ENCODE measurements at regions not wholly inside any gene's neighbourhood (a gene's known extent, or its start where the extent isn't known, plus 50 kb on each side); places are given as distances from the start of the nearest gene placed in this dataset.

GRCh38 chr1:193312432-193312831 is 126.0 kb upstream of the B3GALT2 start:
- Histone ChIP-seq H3K4me3 (no peak overlapping the region), H3K27me3 (no peaks in the 10 kb centered on the region), H3K27ac (no peak overlapping the region), H3K9me3 (no peaks in the 10 kb centered on the region), H3K4me1 (no peaks in the 10 kb centered on the region), H3K36me3 (no peaks in the 10 kb centered on the region)
- TF ChIP-seq POLR2A (IDR thresholded peaks at IDR 0.05) (no peak), CTCF (IDR thresholded peaks at IDR 0.05 in 4 of 5, conservative IDR thresholded peaks at IDR 0.05 in 1 of 5) (no peak)
- intact Hi-C loops (cut with DNase I; ENCODE audit: low total_unique reads) (no loop called here), in situ Hi-C loops (cut with MboI; ENCODE audit: low sequenced_read_pairs in 4 of 4) (no loop called here)
- ATAC-seq (no peak), DNase-seq (no peak)

- H3K4me3 ChIP-seq = no peak overlapping the region
- DNase-seq (no peak), ATAC-seq (no peak)
- no peaks in the 10 kb centered on the region for H3K4me1 ChIP-seq
- no peaks in the 10 kb centered on the region for H3K36me3 ChIP-seq
- no peaks in the 10 kb centered on the region for H3K9me3 ChIP-seq
- intact Hi-C loops (cut with DNase I; ENCODE audit: low total_unique reads) (no loop called here), in situ Hi-C loops (cut with MboI; ENCODE audit: low sequenced_read_pairs in 4 of 4) (no loop called here)
- TF ChIP-seq POLR2A (IDR thresholded peaks at IDR 0.05) (no peak), CTCF (IDR thresholded peaks at IDR 0.05 in 4 of 5, conservative IDR thresholded peaks at IDR 0.05 in 1 of 5) (no peak)
- no peak overlapping the region for H3K27ac ChIP-seq
- H3K27me3 ChIP-seq = no peaks in the 10 kb centered on the region
These were observed 125.0 kb upstream of the B3GALT2 start for GRCh38 chr1:193311226-193311948.

GRCh38 chr1:193310564-193310963 is 124.2 kb upstream of the B3GALT2 start:
- Histone ChIP-seq H3K27ac (no peak overlapping the region), H3K4me3 (no peak overlapping the region), H3K9me3 (no peaks in the 10 kb centered on the region), H3K4me1 (no peaks in the 10 kb centered on the region), H3K27me3 (no peaks in the 10 kb centered on the region), H3K36me3 (no peaks in the 10 kb centered on the region)
- TF ChIP-seq POLR2A (IDR thresholded peaks at IDR 0.05) (no peak), CTCF (IDR thresholded peaks at IDR 0.05 in 4 of 5, conservative IDR thresholded peaks at IDR 0.05 in 1 of 5) (no peak)
- in situ Hi-C loops (cut with MboI; ENCODE audit: low sequenced_read_pairs in 4 of 4) (no loop called here), intact Hi-C loops (cut with DNase I; ENCODE audit: low total_unique reads) (no loop called here)
- no peak for DNase-seq
- no peak for ATAC-seq

- no peaks in the 10 kb centered on the region for H3K4me1 ChIP-seq
- ATAC-seq (no peak), DNase-seq (no peak)
- no peaks in the 10 kb centered on the region for H3K27me3 ChIP-seq
- H3K27ac ChIP-seq = no peak overlapping the region
- TF ChIP-seq POLR2A (IDR thresholded peaks at IDR 0.05) = no peak
- TF ChIP-seq CTCF (IDR thresholded peaks at IDR 0.05 in 4 of 5, conservative IDR thresholded peaks at IDR 0.05 in 1 of 5) = no peak
- H3K36me3 ChIP-seq = no peaks in the 10 kb centered on the region
- H3K4me3 ChIP-seq = no peak overlapping the region
- no peaks in the 10 kb centered on the region for H3K9me3 ChIP-seq
- intact Hi-C loops (cut with DNase I; ENCODE audit: low total_unique reads) = no loop called here
- in situ Hi-C loops (cut with MboI; ENCODE audit: low sequenced_read_pairs in 4 of 4) = no loop called here
These were observed 123.6 kb upstream of the B3GALT2 start for GRCh38 chr1:193309936-193310475.
